Progenitor cell of endocrine pancreas (in vitro differentiated cells): ENCODE measurements at regions not wholly inside any gene's neighbourhood (a gene's known extent, or its start where the extent isn't known, plus 50 kb on each side); places are given as distances from the start of the nearest gene placed in this dataset.

Experiments
- DNase-seq: peaks from one replicate; pipeline ENCODE4 v3.0.0; 2021; ENCODE audit warnings: low spot score; ENCODE audit not compliant: unreplicated experiment
- H3K27ac Mint-ChIP-seq: 2 replicates; pipeline ENCODE4 v1.8.0; 2021; ENCODE audit warnings: mild to moderate bottlenecking, moderate library complexity, mixed read lengths
- H3K27me3 Mint-ChIP-seq: 2 replicates; pipeline ENCODE4 v1.8.0; 2021; ENCODE audit warnings: mixed read lengths
- H3K36me3 Mint-ChIP-seq: 2 replicates; pipeline ENCODE4 v1.8.0; 2022; ENCODE audit warnings: mixed read lengths; ENCODE audit not compliant: insufficient read depth
- H3K4me1 Mint-ChIP-seq: 2 replicates; pipeline ENCODE4 v1.8.0; 2021; ENCODE audit warnings: low read depth, mixed read lengths
- H3K4me3 Mint-ChIP-seq: 2 replicates; pipeline ENCODE4 v1.8.0; 2021; ENCODE audit warnings: low read depth, mild to moderate bottlenecking, moderate library complexity, mixed read lengths
- H3K9me3 Mint-ChIP-seq: 2 replicates; pipeline ENCODE4 v1.8.0; 2021; ENCODE audit warnings: low read depth, mixed read lengths
- TF ChIP-seq, protein P1 (sequence below): fragments of 200-600 bp; sonication (generic); IDR thresholded peaks from one replicate; pipeline ENCODE4 v1.5.0; 2021; ENCODE audit warnings: antibody characterized with exemption, mild to moderate bottlenecking; ENCODE audit not compliant: unreplicated experiment

DNA sequence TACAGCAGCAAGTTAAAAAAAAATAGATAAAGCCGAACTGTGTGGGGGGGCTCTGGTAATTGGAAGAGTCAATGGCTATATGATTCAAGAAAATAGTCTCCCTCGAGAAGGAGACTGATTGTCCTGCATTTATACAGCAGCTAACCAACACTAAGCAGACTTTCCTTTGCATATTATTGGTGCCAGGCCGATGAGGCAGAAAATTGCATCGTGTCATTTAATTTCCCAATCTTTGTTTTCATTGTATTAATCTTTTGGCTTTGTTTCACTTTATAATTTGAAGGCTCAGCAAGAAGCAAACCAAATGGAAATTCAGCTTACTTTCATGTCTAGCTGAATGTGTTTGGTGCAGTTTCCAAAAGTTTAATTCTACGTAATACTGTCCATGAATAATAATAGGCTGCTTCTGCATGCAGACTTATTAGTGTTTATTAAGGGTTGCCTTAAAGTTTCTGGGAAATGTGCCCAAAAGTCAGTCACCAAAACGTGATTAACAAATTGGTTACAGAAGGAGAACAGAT is 258.5 kb downstream of the HACE1 start:
- H3K4me1 Mint-ChIP-seq = peaks cover 21% of the 10 kb centered on the region
- no peak overlapping the region for H3K4me3 Mint-ChIP-seq
- peaks cover 4% of the 10 kb centered on the region for H3K27me3 Mint-ChIP-seq
- H3K9me3 Mint-ChIP-seq = no peaks in the 10 kb centered on the region
- no peak for DNase-seq
- H3K27ac Mint-ChIP-seq = no peak overlapping the region
- no peaks in the 10 kb centered on the region for H3K36me3 Mint-ChIP-seq
- TF ChIP-seq, protein P1, sequence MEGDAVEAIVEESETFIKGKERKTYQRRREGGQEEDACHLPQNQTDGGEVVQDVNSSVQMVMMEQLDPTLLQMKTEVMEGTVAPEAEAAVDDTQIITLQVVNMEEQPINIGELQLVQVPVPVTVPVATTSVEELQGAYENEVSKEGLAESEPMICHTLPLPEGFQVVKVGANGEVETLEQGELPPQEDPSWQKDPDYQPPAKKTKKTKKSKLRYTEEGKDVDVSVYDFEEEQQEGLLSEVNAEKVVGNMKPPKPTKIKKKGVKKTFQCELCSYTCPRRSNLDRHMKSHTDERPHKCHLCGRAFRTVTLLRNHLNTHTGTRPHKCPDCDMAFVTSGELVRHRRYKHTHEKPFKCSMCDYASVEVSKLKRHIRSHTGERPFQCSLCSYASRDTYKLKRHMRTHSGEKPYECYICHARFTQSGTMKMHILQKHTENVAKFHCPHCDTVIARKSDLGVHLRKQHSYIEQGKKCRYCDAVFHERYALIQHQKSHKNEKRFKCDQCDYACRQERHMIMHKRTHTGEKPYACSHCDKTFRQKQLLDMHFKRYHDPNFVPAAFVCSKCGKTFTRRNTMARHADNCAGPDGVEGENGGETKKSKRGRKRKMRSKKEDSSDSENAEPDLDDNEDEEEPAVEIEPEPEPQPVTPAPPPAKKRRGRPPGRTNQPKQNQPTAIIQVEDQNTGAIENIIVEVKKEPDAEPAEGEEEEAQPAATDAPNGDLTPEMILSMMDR = no peak

DNA sequence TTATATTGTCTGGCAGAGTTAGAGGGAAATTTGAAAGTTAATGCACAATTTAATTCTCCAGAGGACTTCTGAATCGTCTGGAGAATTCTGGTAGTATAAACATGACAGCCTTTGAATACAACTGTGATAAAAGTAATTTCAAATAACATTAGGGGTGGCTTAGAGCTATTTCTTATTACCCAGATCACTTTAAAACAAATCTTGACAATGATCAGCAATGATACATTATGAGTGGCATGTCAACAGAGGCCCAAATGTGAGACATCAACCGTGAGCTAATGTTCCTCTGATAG is 259.1 kb downstream of the HACE1 start:
- Mint-ChIP-seq H3K4me3 (no peak overlapping the region), H3K27ac (no peak overlapping the region), H3K9me3 (no peaks in the 10 kb centered on the region), H3K4me1 (peaks cover 21% of the 10 kb centered on the region), H3K27me3 (peaks cover 5% of the 10 kb centered on the region), H3K36me3 (no peaks in the 10 kb centered on the region)
- no peak for DNase-seq
- TF ChIP-seq, protein P1 = no peak

DNA sequence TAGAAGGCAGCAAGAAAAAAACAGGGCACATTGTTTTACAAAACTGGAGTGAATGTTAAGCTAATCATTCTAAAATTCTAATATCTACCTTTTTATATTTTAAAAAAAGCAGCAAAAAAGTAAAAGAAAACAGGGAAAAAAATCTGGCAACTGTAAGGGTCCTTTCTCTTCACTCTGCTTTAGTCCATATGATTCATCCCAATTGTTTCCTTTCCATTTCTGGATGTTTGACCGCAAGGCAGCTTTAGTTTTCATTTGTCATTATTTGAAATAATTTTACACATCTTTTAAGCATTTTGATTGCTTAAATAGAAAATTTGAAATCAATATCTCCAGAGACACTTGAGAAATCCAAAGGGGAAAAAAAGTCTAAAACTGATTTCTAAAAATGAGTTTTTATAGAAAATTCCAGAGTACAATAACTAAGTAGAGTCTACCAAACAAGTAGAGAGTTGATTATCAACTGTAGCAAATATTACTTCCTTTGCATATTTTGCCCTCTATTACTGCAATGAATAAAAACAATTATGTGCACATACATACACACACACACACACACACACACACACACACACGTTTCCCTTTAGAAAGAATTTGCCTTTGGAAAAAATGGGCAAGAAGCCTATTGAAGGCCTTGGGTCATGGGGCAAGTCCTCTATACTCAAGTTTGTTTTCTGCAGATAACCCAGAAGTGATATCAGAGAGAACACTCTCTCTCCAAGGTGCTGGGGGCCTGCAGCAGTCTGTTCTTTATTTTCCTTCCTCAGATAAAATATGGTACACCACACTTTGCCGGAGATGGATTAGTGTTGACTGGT is 259.7 kb downstream of the HACE1 start:
- Mint-ChIP-seq H3K4me3 (no peak overlapping the region), H3K9me3 (no peaks in the 10 kb centered on the region), H3K27me3 (peaks cover 5% of the 10 kb centered on the region), H3K36me3 (no peaks in the 10 kb centered on the region), H3K27ac (no peak overlapping the region), H3K4me1 (peaks cover 21% of the 10 kb centered on the region)
- TF ChIP-seq, protein P1 = no peak
- DNase-seq = no peak

DNA sequence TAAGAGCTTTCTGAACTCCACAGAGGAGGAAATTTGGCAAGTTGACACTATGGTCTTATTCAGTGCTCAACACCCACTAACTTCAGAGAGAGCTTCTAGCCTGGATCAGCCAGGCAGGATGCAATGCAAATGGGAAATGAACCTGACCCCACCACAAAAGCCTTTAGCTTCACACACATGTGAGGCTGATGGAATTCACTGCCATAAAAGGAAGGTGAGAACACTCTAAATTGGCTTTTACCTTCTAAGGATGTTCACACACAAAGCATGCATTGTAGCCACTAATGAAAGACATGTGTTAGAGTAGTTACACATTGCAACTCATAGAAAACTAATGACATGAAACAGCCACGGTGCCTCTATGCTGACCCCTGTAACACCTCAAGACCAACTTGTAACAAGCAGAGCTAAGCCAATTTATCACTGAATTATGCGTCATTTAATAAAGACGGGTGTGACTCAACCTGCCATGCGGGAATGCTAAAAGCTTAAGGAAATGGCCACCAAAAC is 262.1 kb downstream of the HACE1 start:
- Mint-ChIP-seq H3K36me3 (no peaks in the 10 kb centered on the region), H3K27me3 (peaks cover 5% of the 10 kb centered on the region), H3K27ac (no peak overlapping the region), H3K9me3 (no peaks in the 10 kb centered on the region), H3K4me3 (no peak overlapping the region), H3K4me1 (peaks cover 15% of the 10 kb centered on the region)
- no peak for DNase-seq
- TF ChIP-seq, protein P1 = no peak

DNA sequence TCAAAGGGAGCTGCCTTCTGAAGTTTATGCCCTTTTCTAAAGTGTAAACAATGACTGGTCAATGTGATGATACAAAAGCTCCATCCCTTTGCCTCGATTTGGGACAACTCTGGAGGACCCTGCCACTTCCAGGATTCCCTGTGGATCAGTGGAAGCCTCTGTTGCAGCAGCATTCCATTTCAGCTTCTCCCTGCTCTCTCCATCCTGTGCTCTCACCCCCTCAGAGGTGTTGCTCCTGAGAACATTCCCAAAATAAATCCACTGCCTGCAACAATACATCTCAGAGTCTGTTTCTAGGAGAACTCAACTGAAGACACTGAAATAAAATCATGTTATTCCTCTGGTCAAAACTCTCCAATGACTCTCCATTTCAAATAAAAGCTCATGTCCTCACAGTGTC is 263.6 kb downstream of the HACE1 start:
- no peak for DNase-seq
- no peaks in the 10 kb centered on the region for H3K9me3 Mint-ChIP-seq
- no peak overlapping the region for H3K4me3 Mint-ChIP-seq
- peaks cover 12% of the 10 kb centered on the region for H3K4me1 Mint-ChIP-seq
- peaks cover 5% of the 10 kb centered on the region for H3K27me3 Mint-ChIP-seq
- no peaks in the 10 kb centered on the region for H3K36me3 Mint-ChIP-seq
- TF ChIP-seq, protein P1 = no peak
- no peak overlapping the region for H3K27ac Mint-ChIP-seq
